Activated naive CD8-positive, alpha-beta T cell treated with anti-CD3 and anti-CD28 coated beads, Interleukin-2, amount 50 U/mL, for 24 hours (primary cell): ENCODE measurements at regions not wholly inside any gene's neighbourhood (a gene's known extent, or its start where the extent isn't known, plus 50 kb on each side); places are given as distances from the start of the nearest gene placed in this dataset.

ENCODE experiments used
- ATAC-seq: fragments of 150-1000 bp; cut with Tn5 transposase; one replicate; pipeline ENCODE4 v1.10.0; 2021
- DNase-seq: peaks from one replicate; pipeline ENCODE4 v3.0.0; 2021
- H3K27ac Mint-ChIP-seq: one replicate; pipeline ENCODE4 v1.8.0; 2021; ENCODE audit warnings: mild to moderate bottlenecking, mixed read lengths
- H3K27me3 Mint-ChIP-seq: one replicate; pipeline ENCODE4 v1.8.0; 2021; ENCODE audit warnings: mixed read lengths
- H3K36me3 Mint-ChIP-seq: one replicate; pipeline ENCODE4 v1.8.0; 2021; ENCODE audit warnings: low read depth, mixed read lengths
- H3K4me1 Mint-ChIP-seq: one replicate; pipeline ENCODE4 v1.8.0; 2021; ENCODE audit warnings: mixed read lengths
- H3K4me3 Mint-ChIP-seq: one replicate; pipeline ENCODE4 v1.8.0; 2021; ENCODE audit warnings: mild to moderate bottlenecking, moderate library complexity, mixed read lengths
- H3K9me3 Mint-ChIP-seq: one replicate; pipeline ENCODE4 v1.8.0; 2021; ENCODE audit warnings: mixed read lengths

GRCh38 chr2:118477111-118477862 lies 370.2 kb downstream of the EN1 start:
- Mint-ChIP-seq H3K36me3 (no peaks in the 10 kb centered on the region), H3K4me1 (no peaks in the 10 kb centered on the region), H3K4me3 (no peak overlapping the region), H3K27ac (no peak overlapping the region), H3K9me3 (no peaks in the 10 kb centered on the region), H3K27me3 (peaks cover 7% of the 10 kb centered on the region)
- ATAC-seq, result no peak
- no peak for DNase-seq

GRCh38 chr2:118475622-118476205 lies 371.7 kb downstream of the EN1 start:
- H3K36me3 Mint-ChIP-seq, result no peaks in the 10 kb centered on the region
- no peaks in the 10 kb centered on the region for H3K9me3 Mint-ChIP-seq
- H3K4me3 Mint-ChIP-seq, result no peak overlapping the region
- DNase-seq (no peak), ATAC-seq (no peak)
- no peaks in the 10 kb centered on the region for H3K4me1 Mint-ChIP-seq
- H3K27me3 Mint-ChIP-seq, result peaks cover 7% of the 10 kb centered on the region
- no peak overlapping the region for H3K27ac Mint-ChIP-seq

- Mint-ChIP-seq H3K27ac (no peak overlapping the region), H3K9me3 (no peaks in the 10 kb centered on the region), H3K36me3 (no peaks in the 10 kb centered on the region), H3K4me1 (no peaks in the 10 kb centered on the region), H3K27me3 (peaks cover 13% of the 10 kb centered on the region), H3K4me3 (no peak overlapping the region)
- no peak for ATAC-seq
- DNase-seq, result no peak
Measured at GRCh38 chr2:118474541-118474920, 372.9 kb downstream of the EN1 start.

- peaks cover 16% of the 10 kb centered on the region for H3K27me3 Mint-ChIP-seq
- no peaks in the 10 kb centered on the region for H3K9me3 Mint-ChIP-seq
- no peak overlapping the region for H3K4me3 Mint-ChIP-seq
- H3K4me1 Mint-ChIP-seq, result no peaks in the 10 kb centered on the region
- H3K27ac Mint-ChIP-seq, result no peak overlapping the region
- ATAC-seq (no peak), DNase-seq (no peak)
- H3K36me3 Mint-ChIP-seq, result no peaks in the 10 kb centered on the region
Measured at GRCh38 chr2:118473846-118474540, 373.5 kb downstream of the EN1 start.

- DNase-seq (no peak), ATAC-seq (no peak)
- H3K27ac Mint-ChIP-seq, result no peak overlapping the region
- H3K9me3 Mint-ChIP-seq, result no peaks in the 10 kb centered on the region
- peaks cover 16% of the 10 kb centered on the region for H3K27me3 Mint-ChIP-seq
- no peaks in the 10 kb centered on the region for H3K4me1 Mint-ChIP-seq
- no peak overlapping the region for H3K4me3 Mint-ChIP-seq
- no peaks in the 10 kb centered on the region for H3K36me3 Mint-ChIP-seq
Measured at GRCh38 chr2:118473241-118473640, 374.2 kb downstream of the EN1 start.

- no peaks in the 10 kb centered on the region for H3K36me3 Mint-ChIP-seq
- H3K27me3 Mint-ChIP-seq, result peaks cover 9% of the 10 kb centered on the region
- H3K4me1 Mint-ChIP-seq, result no peaks in the 10 kb centered on the region
- no peaks in the 10 kb centered on the region for H3K9me3 Mint-ChIP-seq
- DNase-seq, result no peak
- ATAC-seq, result no peak
- no peak overlapping the region for H3K4me3 Mint-ChIP-seq
- H3K27ac Mint-ChIP-seq, result no peak overlapping the region
Measured at GRCh38 chr2:118470297-118470696, 377.2 kb downstream of the EN1 start.

GRCh38 chr2:118469103-118469502 lies 378.3 kb downstream of the EN1 start:
- Mint-ChIP-seq H3K9me3 (no peaks in the 10 kb centered on the region), H3K4me3 (no peak overlapping the region), H3K27me3 (peaks cover 9% of the 10 kb centered on the region), H3K4me1 (no peaks in the 10 kb centered on the region), H3K36me3 (no peaks in the 10 kb centered on the region), H3K27ac (no peak overlapping the region)
- ATAC-seq (no peak), DNase-seq (no peak)

- ATAC-seq, result no peak
- H3K4me1 Mint-ChIP-seq, result no peaks in the 10 kb centered on the region
- peaks cover 3% of the 10 kb centered on the region for H3K27me3 Mint-ChIP-seq
- no peaks in the 10 kb centered on the region for H3K36me3 Mint-ChIP-seq
- H3K4me3 Mint-ChIP-seq, result no peak overlapping the region
- no peaks in the 10 kb centered on the region for H3K9me3 Mint-ChIP-seq
- no peak for DNase-seq
- H3K27ac Mint-ChIP-seq, result no peak overlapping the region
Measured at GRCh38 chr2:118464546-118465265, 376.4 kb downstream of the INSIG2 start.

- ATAC-seq, result no peak
- H3K27ac Mint-ChIP-seq, result no peak overlapping the region
- no peaks in the 10 kb centered on the region for H3K9me3 Mint-ChIP-seq
- no peaks in the 10 kb centered on the region for H3K36me3 Mint-ChIP-seq
- H3K4me1 Mint-ChIP-seq, result no peaks in the 10 kb centered on the region
- no peak for DNase-seq
- no peak overlapping the region for H3K4me3 Mint-ChIP-seq
- peaks cover under 1% of the 10 kb centered on the region for H3K27me3 Mint-ChIP-seq
Measured at GRCh38 chr2:118464046-118464445, 375.8 kb downstream of the INSIG2 start.

GRCh38 chr2:118460425-118460824 lies 372.2 kb downstream of the INSIG2 start:
- Mint-ChIP-seq H3K36me3 (no peaks in the 10 kb centered on the region), H3K27me3 (peaks cover 8% of the 10 kb centered on the region), H3K4me3 (no peak overlapping the region), H3K9me3 (no peaks in the 10 kb centered on the region), H3K27ac (no peak overlapping the region), H3K4me1 (no peaks in the 10 kb centered on the region)
- DNase-seq (no peak), ATAC-seq (no peak)

- ATAC-seq (no peak), DNase-seq (no peak)
- Mint-ChIP-seq H3K27ac (no peak overlapping the region), H3K4me1 (no peaks in the 10 kb centered on the region), H3K4me3 (no peak overlapping the region), H3K27me3 (peaks cover 8% of the 10 kb centered on the region), H3K9me3 (no peaks in the 10 kb centered on the region), H3K36me3 (no peaks in the 10 kb centered on the region)
Measured at GRCh38 chr2:118459426-118459825, 371.2 kb downstream of the INSIG2 start.

GRCh38 chr2:118457951-118458350 lies 369.7 kb downstream of the INSIG2 start:
- peaks cover 13% of the 10 kb centered on the region for H3K27me3 Mint-ChIP-seq
- DNase-seq (no peak), ATAC-seq (no peak)
- H3K4me3 Mint-ChIP-seq, result no peak overlapping the region
- H3K4me1 Mint-ChIP-seq, result no peaks in the 10 kb centered on the region
- H3K36me3 Mint-ChIP-seq, result no peaks in the 10 kb centered on the region
- no peak overlapping the region for H3K27ac Mint-ChIP-seq
- no peaks in the 10 kb centered on the region for H3K9me3 Mint-ChIP-seq

- H3K4me1 Mint-ChIP-seq, result no peaks in the 10 kb centered on the region
- no peaks in the 10 kb centered on the region for H3K9me3 Mint-ChIP-seq
- DNase-seq, result no peak
Measured at GRCh38 chr2:118449401-118449800, 361.1 kb downstream of the INSIG2 start.

GRCh38 chr2:118443596-118443995 lies 355.3 kb downstream of the INSIG2 start:
- DNase-seq, result no peak
- Mint-ChIP-seq H3K27me3 (peaks cover 7% of the 10 kb centered on the region), H3K9me3 (no peaks in the 10 kb centered on the region), H3K4me3 (no peak overlapping the region), H3K27ac (no peak overlapping the region), H3K4me1 (no peaks in the 10 kb centered on the region), H3K36me3 (no peaks in the 10 kb centered on the region)
- ATAC-seq, result no peak

More at GRCh38 chr2:118449401-118449800, 361.1 kb downstream of the INSIG2 start:
- peaks cover 6% of the 10 kb centered on the region for H3K27me3 Mint-ChIP-seq
- ATAC-seq, result no peak
- no peak overlapping the region for H3K4me3 Mint-ChIP-seq
- no peaks in the 10 kb centered on the region for H3K36me3 Mint-ChIP-seq
- H3K27ac Mint-ChIP-seq, result no peak overlapping the region
